HG03139 (cell line): ENCODE measurements at regions not wholly inside any gene's neighbourhood (a gene's known extent, or its start where the extent isn't known, plus 50 kb on each side); places are given as distances from the start of the nearest gene placed in this dataset.

ENCODE experiments used
- ATAC-seq: cut with Tn5 transposase; IDR thresholded peaks from one replicate; pipeline ENCODE4 v1.9.1; 2021; ENCODE audit not compliant: unreplicated experiment

DNA sequence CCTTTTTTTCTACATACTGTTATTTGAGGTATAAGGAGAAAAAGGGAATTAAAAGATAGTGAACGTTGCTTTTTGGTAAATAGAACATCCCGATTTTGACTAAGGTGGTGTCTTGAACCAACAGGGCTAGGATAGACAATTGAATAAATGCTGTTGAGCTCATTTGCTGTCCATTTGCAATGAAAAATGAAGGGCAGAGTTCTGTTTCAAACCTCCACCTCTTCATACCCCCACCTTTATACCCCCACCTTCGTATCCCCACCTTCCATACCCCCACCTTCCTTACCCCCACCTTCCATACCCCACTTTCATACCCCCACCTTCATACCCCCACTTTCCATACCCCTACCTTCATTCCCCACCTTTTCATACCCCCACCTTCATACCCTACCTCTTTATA lies 93.4 kb upstream of the NAA20 start:
- no peak for ATAC-seq

DNA sequence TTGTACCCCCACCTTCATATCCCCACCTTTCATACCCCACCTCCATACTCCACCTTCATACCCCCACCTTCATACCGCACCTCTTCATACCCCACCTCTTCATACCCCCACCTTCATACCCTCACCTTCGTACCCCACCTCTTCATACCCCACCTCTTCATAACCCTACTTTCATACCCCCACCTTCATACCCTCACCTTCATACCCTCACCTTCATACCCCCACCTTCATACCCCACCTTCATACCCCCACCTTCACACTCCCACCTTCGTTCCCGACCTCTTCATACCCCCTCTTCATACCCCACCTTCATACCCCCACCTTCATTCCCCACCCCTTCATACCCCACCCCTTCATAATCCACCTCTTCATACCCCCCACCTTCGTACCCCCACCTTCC lies 92.9 kb upstream of the NAA20 start:
- ATAC-seq = no peak

GRCh38 chr20:19926591-19926990 lies 90.6 kb upstream of the NAA20 start:
- no peak for ATAC-seq

DNA sequence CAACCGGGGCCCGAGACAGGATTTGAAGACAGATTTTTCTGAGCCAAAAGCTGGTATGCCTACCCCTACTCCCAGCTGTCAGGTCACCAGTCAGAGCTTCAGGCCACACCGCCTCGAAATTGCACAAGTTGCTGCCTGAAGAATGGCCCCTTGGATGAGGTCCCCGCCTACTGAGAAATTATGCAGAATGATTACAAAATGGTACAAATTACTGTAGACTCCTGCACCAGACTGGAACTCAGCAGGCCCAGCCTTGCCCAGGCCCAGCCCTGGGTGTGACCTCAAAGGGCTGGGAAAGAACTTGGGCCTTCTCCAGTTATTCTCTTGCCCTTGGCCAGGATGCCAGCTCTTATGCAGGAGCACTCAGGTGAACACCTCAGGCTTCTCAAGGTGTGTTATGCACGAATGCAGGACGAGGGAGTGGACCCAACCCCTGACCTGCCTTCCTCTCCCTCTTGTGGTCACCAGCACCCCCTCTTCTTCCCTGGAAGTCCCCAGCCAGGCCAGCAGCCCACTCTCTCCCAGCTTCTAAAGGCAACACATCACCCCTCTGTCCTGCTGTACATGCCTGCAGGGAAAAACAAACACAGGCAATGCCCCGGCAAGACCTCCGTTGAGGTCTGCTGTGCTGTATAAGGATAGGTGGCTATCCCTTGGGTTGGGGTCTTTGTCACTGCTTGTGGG lies 88.7 kb upstream of the NAA20 start:
- ATAC-seq = no peak

DNA sequence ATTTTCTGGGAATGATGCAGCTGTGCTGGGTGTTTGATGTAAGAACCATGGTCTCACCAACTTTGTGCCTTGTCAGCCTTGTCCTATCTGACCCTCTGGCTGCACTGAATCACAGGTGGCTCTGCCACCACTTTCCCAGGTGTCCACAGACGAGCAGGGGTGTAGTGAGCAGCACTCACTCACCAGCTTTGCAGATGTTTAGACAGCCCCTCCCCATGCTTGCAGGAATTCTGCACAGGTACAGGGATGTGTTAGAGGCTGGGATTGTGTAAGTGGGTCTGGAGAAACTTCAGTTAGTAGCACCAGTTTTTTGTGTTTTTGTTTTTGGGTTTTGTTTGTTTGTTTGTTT lies 88.2 kb upstream of the NAA20 start:
- no peak for ATAC-seq

DNA sequence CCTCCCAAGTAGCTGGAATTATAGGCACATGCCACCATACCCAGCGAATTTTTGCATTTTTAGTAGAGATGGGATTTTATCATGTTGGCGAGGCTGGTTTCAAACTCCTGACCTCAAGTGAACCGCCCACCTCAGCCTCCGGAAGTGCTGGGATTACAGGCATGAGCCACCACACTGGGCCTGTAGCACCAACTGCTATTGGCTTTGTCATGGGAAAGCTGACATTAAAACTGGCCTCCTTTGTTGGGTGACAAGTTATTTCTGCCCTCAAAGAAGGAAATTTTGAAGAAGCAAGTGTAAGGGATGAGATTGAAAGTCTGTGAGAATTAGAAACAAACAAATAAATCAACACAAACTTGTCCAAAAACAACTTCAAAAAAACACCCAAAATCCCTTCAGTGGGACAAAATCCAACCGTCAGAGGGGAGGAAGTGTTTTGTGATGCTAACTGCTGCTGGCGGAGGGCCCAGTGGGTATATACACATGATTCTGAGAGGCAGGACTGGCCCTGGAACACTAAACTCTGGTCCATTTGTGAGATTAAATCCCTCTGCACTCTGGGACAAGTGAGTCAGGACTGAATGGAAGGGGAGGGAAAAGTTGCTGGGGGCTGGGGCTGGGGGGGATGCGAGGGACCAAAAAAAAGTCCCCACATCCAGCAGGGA lies 87.5 kb upstream of the NAA20 start:
- no peak for ATAC-seq

- no peak for ATAC-seq
Measured at GRCh38 chr20:19930426-19930825, 86.7 kb upstream of the NAA20 start.

- no peak for ATAC-seq
Measured at GRCh38 chr20:19932170-19932667, 84.9 kb upstream of the NAA20 start.

- ATAC-seq = no peak
Measured at GRCh38 chr20:19934792-19935491, 82.2 kb upstream of the NAA20 start.

DNA sequence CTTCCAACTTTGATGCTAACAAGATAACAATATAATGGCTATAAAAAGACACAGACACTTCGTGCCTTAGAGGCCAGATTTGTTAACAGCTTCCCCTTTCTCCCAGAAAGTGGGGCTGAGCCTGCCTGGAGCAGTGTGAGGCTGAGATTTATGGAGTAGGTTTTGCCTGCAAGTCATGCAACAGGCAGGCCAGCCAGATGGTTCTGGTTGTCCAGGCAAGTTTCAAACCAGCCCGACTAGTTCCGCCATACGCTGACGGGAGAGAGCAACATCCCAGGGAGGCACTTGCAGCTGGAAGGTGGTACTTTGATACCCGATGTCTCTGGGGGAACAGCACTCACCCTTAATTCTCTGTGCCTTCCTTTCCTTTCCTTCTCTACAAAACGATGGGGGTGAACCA lies 81.3 kb upstream of the NAA20 start:
- ATAC-seq = no peak

- ATAC-seq = no peak
Measured at GRCh38 chr20:19936466-19937200, 80.5 kb upstream of the NAA20 start.

GRCh38 chr20:19937218-19937617 lies 79.9 kb upstream of the NAA20 start:
- no peak for ATAC-seq

DNA sequence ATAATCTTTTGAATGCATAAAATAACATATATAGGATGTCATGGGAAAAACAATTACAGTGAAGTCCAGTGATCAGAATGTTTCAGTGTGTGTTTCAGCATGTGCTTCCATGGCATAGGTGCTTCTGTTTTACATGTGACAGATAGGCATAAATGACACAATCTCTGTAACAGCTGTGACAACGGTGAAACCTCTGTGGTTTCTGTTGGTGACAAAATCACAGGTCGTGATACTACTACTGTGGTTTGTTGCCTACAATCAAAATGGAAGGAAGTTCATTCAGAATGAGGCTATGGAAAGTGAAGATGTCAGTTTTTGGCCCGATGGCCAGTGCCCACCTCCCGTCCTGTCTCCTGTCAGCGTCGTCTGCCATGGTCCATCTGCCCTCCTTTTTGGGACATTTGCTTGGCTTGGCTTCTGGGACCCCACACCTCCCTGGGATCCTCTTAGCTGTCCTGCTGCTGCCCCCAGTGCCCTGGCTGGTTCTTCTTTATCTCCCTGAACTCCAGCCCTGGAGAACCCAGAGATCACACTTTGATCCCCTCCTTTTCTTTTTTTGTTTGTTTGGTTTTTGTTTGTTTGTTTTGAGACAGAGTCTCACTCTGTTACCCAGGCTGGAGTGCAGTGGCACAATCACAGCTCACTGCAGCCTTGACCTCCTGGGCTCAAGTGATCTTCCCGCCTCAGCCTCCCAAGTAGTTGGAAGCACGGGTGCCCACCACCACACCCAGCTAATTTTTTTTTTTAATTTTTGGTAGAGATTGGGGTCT lies 79.3 kb upstream of the NAA20 start:
- no peak for ATAC-seq

GRCh38 chr20:19938421-19939090 lies 78.6 kb upstream of the NAA20 start:
- no peak for ATAC-seq

DNA sequence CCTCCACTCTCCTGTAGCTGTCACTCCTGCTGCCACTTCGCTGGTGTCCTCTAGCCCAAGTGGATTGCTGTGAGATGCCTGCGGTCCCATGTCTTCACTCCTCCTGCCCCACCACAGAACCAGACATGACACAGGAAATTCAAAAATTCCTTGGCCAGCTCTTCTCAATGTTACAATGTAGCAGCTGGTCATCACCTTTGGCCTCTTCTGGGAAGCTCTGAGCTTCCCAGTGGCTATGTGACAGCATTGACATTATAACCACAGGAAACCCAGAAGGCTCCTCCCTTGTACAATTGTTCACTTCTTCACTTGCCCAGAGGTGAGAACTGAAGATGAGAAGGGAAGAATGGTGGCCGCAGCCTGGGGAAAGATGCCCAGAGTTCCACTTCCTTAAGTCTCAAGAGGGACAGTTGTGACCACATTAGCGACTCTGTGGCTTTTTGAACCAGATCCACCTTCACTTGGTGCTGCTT lies 76.1 kb upstream of the NAA20 start:
- ATAC-seq = no peak

DNA sequence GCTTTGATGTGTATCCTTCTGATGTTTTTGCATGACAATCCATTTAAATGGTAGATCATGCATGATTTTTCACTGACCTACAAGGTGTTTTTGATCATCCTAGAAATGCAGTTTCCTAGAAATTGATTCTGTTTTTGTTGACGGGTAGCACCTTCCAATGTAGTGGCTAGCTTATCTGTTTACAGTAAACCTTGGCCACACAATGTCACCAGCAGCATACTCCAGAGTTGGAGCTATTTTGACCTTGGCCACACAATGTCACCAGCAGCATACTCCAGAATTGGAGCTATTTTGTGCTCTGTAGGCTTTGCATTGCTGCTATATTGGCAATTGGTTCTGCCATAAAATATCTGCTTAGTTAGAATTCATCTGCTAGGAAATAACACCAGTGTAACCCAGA lies 74.6 kb upstream of the NAA20 start:
- ATAC-seq = no peak

DNA sequence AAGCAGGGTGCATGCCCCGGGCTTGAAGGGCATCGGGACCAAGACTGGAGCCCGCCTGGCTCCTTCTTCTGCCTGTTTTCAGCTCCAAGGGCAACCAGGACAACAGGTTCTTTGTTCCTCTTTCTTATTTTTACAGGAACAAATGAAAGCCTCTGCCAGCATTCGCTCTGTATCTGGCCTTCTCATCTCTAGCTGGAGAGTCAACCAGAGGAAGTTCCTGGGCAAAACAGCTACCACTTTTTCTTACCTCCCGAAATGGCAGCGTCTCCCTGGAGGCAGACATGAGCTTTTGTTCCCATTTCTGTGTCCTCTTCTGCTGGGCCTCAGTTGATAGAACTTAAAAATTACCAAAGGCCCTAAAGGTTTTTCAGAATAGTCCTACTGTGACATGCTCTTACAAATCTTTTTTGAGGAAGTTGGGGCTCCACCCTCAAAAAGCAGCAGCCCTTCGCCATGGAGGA lies 74.1 kb upstream of the NAA20 start:
- no peak for ATAC-seq

- no peak for ATAC-seq
Measured at GRCh38 chr20:19944772-19945459, 72.2 kb upstream of the NAA20 start.
